Kasumi-1 (cell line): ENCODE measurements at regions not wholly inside any gene's neighbourhood (a gene's known extent, or its start where the extent isn't known, plus 50 kb on each side); places are given as distances from the start of the nearest gene placed in this dataset.
"Not testable (repeated sequence)": the region's sequence is repeated elsewhere in the genome, so short reads cannot be mapped to it uniquely, and the experiment has no call there.

ENCODE experiments used
- DNase-seq, 2 experiments: peaks; one replicate each; lab custom pipeline; 2025; lab: John Stamatoyannopoulos, UW

DNA sequence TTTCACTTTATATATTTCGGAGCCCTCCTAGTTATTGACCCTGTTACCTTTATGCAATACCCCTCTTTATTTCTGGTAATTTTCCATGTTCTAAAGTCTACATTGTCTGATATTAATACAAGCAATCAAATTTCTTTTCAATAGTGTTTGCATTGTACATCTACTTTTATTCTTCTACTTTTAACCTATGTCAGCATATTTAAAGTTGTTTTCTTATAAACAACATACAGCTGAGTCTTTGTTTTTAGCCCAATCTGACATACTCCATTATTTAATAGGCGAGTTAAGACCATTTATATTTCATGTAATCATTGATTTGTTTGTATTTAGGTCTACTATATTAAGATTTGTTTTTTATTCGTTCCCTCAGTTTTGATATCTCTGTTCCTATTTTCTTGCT, 108.5 kb upstream of the SPACA7 start:
- DNase-seq: no peak

DNA sequence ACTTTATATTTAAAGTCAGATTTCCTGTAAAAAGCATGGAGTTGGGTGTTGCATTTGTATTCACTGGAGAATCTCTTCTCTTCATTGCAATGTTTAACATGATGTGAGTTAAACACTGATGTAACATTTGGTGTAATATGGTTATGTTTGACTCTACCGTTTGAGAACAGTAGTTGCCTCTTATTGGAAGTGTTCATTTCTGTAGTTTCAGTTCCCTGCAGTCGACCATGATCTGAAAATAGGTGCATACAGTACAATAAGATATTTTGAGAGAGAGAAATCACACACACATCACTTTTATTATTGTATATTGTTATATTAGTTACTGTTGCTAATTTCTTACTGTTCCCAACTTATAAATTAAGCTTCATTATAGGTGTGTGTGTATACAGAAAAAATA, 105.2 kb upstream of the SPACA7 start:
- no peak for DNase-seq

DNA sequence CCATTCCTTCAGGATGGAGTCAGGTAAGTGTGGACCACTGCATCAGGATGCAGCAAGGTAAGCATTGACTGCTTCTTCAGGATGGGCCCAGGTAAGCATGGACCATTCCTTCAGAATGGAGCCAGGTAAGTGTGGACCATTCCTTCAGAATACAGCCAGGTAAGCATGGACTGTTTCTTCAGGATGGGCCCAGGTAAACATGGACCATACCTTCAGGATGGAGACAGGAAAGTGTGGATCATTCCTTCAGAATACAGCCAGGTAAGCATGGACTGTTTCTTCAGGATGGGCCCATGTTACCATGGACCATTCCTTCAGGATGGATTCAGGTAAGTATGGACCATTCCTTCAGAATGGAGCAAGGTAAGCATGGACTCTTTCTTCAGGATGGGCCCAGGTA, 89.4 kb upstream of the SPACA7 start:
- DNase-seq: not testable (repeated sequence)

DNA sequence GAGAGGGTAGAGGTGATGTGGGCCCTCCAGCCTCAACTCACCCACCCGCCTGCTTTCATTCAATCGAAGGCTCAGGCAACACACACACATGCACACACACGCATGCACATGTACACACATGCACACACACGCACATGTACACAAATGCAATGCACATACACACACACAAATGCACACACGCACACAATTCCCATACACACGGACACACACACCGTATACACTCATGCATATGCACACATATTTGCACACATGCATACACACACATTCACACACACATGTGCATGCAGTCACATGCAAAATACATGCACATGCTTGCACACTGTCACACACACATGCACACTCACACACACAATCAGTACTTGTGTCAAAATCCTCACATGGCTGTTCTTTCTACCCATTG, 55.9 kb upstream of the SPACA7 start:
- DNase-seq: no peak

DNA sequence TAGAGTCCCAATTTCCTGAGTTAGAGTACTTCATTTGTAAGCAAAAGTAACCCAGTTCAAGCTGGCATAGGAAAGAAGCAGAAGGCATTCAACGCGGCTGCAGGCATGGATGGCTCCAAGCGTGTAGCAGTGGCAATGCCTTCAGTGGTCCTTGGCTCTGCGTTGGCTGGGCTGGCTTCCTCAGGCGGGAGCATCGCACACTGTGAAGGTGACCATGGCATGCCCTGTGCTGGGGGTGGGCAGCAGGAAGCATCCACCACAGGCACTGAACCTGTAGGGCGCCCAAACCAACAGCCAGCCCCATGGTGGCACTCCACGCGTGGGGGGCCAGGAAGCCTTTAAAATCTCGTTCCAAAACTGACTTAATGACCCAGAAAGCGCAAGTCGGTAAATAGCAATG, 53.6 kb upstream of the SPACA7 start:
- DNase-seq: no peak

DNA sequence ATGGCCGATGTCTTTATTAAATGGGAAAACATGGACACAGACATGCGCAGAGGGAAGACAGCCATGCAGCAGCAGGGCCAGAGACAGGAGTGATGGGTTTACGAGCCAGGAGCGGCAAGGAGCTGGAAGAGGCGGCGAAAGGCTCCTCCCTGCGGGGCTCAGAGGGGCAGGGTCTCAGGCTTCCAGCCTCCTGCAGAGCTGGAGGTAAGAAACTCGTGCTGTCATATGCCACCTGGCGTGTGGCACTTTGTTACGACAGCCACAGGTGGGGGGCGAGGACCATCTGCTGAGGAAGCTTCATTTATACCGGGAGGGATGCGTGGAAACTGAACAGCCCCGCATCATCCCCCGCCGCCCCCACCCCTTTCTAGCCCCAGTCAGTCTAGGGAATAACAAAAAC, 52.0 kb upstream of the SPACA7 start:
- no peak for DNase-seq

DNA sequence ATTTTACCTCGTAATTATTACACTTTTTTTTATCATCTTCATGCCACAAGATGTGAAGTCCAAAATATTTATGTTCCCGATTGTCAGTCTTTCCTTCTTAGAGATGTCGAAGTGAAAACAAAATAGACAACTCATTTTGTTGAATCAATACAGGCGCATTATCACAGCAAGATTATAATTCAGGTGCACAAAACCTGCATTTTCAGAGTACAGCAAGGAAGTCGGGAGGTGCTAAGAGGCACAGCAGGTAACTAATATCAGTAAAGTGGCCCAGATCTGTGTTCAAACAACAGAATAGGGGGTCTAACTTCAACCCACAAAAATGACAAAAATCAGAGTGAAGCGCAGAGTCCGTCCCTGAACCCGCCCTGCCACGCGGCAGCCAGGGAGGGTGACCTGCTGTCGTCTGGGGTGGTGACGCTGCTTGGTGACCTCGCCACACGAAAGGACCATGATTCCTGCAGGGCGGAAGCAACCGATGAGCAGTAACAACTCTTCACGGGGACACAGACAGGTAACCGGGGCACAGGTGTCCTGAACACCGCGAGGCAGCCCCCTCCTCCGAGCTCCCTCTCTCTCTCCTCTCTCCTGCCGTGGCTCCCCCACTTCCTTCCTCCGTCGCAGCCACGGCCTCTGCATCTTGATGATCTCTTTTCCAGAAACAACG, 50.9 kb upstream of the SPACA7 start:
- DNase-seq: no peak

DNA sequence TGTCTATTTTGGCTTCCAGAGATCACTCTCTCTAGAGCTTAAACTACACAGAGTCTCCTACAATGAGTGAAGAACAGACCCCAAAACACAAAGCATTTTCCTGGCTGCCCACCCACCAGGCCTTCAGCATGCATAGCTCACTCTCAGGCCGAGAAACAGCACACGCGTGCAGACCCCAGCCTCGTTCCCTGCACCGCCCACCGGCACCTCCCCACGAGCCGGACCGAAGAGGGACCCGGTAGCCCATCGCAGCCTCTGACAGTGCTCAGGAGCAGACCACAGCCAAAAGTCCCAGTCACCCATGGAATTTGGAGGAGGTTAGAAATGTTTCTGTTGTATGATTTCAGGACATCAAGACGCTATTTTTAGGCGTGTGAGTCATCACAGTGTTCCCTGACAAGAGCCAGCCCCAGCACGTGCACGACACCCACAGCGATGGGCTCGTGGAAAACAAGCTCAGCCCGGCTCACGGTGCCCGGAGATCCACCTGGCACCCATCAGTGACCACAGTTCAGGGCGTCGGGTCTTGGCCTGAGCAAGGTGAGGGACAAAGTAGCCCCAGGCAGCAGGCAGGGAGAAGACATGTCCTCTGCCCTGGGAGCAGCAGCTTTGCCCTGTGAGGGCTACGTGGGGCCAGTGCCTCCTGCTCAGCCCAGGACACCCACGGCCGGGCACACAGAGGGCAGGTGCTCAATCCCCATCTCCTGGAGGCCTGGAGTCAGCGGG, 50.1 kb upstream of the SPACA7 start:
- DNase-seq: no peak
